Coronary artery (tissue), 2 donors: ENCODE measurements at regions not wholly inside any gene's neighbourhood (a gene's known extent, or its start where the extent isn't known, plus 50 kb on each side); places are given as distances from the start of the nearest gene placed in this dataset.

Experiments used
- DNase-seq: peaks from one replicate; pipeline ENCODE4 v3.0.0-alpha.2; 2017; ENCODE audit warnings: low spot score
- H3K27ac ChIP-seq, 2 donors: fragments of 200-600 bp; sonication (generic); one replicate each; pipeline ENCODE4 v1.5.1; 2016 to 2019
- H3K4me3 ChIP-seq: fragments of 200-600 bp; sonication (generic); 2 replicates; pipeline ENCODE4 v1.5.1; 2016; ENCODE audit warnings: mild to moderate bottlenecking, moderate library complexity
- CTCF ChIP-seq: fragments of 200-600 bp; sonication (generic); IDR thresholded peaks from one replicate; pipeline ENCODE4 v1.5.1; 2019; ENCODE audit warnings: antibody characterized with exemption

GRCh38 chr18:40388121-40388520 lies 1566.9 kb upstream of the PIK3C3 start:
- H3K27ac ChIP-seq, result no peak overlapping the region
- no peak for DNase-seq
- no peak overlapping the region for H3K4me3 ChIP-seq
- TF ChIP-seq CTCF, result no peak

DNA sequence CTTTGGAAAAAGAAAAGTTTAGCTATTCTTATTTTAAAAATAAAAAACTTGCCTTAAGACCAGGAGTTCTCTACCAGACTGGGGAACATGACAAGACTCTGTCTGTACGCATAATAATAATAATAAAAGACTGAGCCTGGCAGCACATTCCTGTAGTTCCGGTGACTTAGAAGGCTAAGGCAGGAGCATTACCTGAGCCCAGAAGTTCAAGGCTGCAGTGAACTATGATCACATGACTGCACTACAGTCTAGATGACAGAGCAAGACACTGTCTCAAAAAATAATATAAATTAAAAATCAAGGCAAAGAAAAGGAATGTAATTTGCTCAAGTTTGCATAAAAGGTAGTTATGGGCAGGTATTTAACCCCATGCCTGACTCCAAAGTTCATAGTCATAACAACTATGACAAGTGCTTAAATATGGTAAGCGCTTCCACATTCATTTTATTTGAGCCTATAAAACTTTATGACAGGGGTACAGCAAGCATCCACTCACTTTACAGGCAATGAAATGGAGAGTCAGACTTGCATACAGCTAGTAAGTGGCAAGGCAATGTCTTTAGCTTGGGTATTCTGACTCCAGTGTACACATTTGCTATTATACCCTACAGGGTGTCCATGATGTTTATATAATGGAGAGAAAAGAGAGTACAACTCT lies 1567.8 kb upstream of the PIK3C3 start:
- Histone ChIP-seq H3K4me3 (no peak overlapping the region), H3K27ac (no peak overlapping the region)
- DNase-seq, result no peak
- TF ChIP-seq CTCF, result no peak

DNA sequence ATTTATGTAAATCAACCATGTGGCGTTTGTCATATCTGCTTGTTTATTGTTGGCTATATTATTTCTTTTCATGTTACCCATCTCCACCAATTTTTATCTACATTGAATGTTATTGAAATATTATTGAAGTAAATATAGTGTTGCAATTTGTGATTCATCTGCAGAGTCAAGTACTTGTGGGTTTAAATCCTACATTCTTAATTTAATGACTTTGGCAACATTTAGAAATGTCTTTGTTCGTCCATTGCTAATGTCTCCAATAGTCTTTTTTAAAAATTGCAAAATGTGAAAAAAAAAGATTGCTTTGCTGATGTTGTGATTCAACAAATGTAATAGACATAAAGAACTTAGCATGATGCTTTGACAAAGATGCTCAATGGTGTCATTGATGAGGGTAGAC lies 1572.8 kb upstream of the PIK3C3 start:
- TF ChIP-seq CTCF, result no peak
- no peak for DNase-seq
- Histone ChIP-seq H3K4me3 (no peak overlapping the region), H3K27ac (no peak overlapping the region)

DNA sequence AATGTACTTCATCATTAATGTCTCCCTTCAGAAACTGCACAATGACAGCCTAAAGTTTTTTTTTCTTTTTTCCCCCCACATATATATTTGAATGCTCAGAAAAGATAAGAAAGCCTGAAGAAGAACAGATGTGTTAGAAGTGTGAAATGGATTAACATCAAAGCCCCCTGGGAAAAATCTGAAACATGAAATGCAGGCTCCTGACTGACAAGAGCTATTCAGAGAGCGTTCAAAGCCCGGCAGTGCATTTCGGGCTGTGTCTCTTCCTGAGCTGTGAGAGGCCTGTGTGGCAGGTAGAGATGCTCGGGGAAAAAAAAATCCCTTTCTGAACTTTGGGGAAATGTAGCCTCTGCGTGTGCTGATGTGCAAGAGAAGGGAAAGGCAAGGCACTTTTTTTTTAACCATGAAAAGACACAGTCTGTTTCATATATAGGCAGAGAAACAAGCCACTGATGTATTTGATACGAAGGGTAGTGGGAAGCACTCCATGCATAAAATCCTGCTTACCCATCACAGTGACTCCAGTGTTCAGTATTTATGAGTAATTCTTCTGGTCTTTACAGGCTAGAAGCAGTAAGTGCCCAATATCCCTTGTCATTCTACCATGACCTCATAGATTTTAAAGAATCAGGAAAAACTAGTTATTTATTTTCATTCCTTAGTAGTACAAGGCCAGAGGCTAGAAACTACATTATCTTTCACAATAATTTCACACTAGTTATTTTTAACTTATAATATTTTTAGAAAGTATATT lies 1574.2 kb upstream of the PIK3C3 start:
- Histone ChIP-seq H3K4me3 (no peak overlapping the region), H3K27ac (no peak overlapping the region)
- TF ChIP-seq CTCF, result no peak
- DNase-seq, result no peak

DNA sequence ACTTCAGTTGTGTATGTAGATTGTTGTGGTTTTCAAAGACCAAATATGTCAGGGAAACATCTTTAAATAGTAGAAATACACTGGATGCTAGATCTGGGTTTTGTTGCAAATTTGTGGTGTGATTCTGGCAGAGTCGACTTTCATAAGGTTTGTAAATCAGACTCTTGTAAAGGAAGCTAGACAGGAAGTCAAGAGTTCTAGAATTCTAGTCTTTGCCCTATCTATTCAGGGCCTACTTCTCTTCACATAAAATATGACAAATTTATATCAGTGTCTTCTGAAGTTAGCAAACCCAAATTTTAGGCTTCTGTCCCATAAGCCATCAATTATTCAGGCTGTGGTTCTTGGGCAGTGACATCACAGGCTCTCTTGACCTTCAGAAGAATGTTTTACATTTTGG lies 1579.2 kb upstream of the PIK3C3 start:
- Histone ChIP-seq H3K4me3 (no peak overlapping the region), H3K27ac (no peak overlapping the region)
- DNase-seq, result no peak
- TF ChIP-seq CTCF, result no peak

DNA sequence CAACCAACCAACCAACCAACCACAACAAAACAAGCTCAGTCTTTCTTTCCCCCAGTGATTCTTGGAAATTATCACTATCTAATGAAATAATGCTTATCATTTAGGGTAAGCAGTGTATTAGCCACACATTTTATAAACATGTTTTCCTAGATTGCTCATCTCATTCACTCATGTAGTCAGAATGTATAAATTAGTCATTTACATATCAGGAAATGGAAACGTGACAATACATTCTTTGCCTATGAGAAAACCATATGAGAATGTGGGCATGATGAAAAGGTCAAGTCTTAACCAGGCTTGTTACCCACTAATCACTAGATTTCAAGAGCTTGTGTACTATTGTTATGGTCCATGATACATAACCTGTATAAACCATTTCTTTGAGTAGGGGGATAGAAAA lies 1583.4 kb upstream of the PIK3C3 start:
- Histone ChIP-seq H3K4me3 (no peak overlapping the region), H3K27ac (no peak overlapping the region)
- no peak for DNase-seq
- no peak for TF ChIP-seq CTCF

DNA sequence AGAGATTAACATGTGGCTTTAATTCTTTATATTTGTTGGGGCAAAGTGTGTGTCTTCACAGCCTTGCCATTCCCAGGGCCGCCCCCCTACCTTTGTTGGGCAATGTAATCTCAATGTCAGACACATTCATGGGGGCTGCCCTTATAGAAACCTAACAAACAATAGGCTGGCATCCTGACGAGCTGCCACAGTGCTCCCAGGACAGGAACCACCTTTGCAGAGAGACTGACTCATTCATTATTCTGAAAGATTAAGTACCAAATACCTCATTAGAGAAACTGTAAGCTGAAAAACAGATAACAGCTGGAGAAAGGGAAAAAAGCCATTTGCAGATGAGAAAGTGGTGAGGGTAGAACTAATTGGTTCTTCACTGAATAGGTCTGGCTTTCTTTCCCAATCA lies 1587.5 kb upstream of the PIK3C3 start:
- TF ChIP-seq CTCF, result no peak
- no peak overlapping the region for H3K27ac ChIP-seq
- DNase-seq, result no peak
- no peak overlapping the region for H3K4me3 ChIP-seq
